HG02885 (cell line): ENCODE measurements at regions not wholly inside any gene's neighbourhood (a gene's known extent, or its start where the extent isn't known, plus 50 kb on each side); places are given as distances from the start of the nearest gene placed in this dataset.

Experiments used
- ATAC-seq: cut with Tn5 transposase; IDR thresholded peaks from one replicate; pipeline ENCODE4 v1.9.1; 2021; ENCODE audit warnings: mild to moderate bottlenecking; ENCODE audit not compliant: unreplicated experiment, poor library complexity

- ATAC-seq: peak; percentile 69
These were observed 83.8 kb upstream of the GPR26 start for GRCh38 chr10:123582084-123582989.

- ATAC-seq: no peak
These were observed 82.3 kb upstream of the GPR26 start for GRCh38 chr10:123583639-123584418.

- ATAC-seq: no peak
These were observed 81.8 kb upstream of the GPR26 start for GRCh38 chr10:123584419-123584775.

GRCh38 chr10:123585477-123586445 is 80.4 kb upstream of the GPR26 start:
- ATAC-seq: no peak

- no peak for ATAC-seq
These were observed 79.0 kb upstream of the GPR26 start for GRCh38 chr10:123587110-123587509.

DNA sequence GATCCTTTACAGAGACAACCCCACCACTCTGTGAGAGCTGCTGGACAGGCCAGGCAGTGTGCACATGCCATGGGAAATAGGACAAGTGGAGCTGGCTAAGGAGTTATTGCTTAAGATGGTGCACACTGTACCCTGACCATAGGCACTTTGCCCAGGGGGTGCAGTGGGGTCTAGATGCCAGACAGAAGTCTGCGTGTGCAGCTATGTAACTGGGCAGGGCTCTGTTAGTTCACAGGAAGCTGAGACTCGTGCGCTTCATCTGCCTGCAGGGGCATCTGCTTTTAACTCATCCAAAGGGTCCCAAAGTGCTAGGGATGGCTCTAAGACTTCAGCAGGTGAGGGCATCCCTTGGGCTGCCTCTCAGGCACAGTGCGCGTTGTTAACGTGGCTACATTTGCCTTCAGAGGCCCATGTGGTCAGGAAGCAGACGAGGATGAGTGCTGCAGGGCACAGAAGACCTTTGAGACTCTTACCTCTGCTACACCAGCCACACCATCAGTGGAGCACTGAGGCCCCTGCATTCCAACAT is 77.7 kb upstream of the GPR26 start:
- no peak for ATAC-seq

DNA sequence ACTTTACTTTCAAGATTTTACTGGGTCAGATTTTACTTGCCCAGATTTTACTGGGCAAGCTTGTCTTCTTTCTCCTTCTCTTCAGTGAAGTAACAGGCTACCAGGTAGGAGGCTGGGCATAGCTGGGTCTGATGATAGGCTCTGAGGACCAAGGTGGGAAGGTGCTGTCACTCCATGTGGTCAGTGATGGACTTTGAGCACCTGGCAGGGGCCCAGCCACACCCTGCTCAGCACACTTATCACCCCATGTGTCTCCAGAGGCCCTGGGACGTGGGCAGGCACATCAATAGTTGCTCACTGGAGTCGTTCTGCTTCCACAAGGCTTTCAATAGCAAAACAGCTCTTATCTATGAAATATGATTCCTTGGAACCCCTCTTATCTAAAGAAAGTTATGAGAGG is 70.5 kb upstream of the GPR26 start:
- no peak for ATAC-seq

DNA sequence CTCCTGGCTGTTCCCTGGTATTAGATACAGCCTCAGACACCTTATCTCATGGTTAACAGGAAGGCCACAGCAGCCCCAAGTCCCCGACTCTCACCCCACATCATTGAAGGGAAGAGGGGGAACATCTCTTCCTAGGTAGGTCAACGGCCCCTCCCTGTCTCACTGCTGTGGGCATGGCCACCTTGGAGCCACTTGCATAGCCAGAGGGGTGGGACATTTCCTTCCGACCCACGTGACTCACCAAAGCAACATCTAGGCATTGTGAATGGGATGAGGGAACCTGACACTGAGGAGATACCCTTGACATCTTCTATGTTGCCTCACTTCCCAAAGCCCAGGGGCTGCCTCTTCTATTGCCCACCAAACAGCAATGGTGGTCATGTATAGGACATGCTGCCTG is 68.5 kb upstream of the GPR26 start:
- ATAC-seq: no peak

DNA sequence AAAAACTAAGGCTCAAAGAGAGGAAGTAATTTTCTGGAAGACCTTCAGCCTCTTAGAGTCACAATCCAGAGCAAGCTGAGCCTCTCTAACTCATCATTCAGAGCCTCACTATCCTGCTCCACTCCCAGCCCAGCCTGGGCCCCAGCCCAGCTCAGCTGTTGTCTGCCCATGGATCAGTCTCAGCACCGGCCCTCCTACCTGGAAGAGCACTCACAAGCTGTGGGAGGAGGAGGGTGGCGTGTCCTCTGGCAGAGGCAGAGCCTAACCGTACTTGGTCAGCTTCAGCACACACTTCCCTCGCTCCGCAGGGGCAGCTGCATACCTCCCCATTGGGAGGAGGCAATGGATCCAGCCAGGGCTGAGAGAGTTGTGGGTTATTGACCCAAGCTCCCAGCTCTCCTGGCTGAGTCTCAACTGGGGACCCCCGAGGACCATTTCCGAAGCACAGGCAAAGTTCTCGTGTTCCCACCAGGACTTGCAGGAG is 66.7 kb upstream of the GPR26 start:
- ATAC-seq: no peak

DNA sequence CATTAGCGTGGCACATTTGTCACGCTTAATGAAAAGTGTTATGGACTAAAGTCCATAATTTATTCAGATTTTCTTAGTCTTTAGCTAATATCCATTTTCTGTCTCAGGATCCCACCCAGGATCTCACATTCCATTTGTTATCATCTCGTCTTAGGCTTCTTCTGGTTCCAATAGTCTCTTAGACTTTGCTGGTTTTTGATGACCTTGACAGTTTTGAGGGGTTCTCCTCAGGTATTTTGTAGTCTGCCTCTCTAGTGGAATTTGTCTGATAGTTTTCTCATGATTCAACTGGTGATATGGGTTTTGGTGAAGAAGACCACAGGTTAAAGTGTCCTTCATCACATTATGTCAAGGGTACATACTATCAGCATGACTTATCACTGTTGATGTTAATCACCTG is 66.0 kb upstream of the GPR26 start:
- no peak for ATAC-seq

DNA sequence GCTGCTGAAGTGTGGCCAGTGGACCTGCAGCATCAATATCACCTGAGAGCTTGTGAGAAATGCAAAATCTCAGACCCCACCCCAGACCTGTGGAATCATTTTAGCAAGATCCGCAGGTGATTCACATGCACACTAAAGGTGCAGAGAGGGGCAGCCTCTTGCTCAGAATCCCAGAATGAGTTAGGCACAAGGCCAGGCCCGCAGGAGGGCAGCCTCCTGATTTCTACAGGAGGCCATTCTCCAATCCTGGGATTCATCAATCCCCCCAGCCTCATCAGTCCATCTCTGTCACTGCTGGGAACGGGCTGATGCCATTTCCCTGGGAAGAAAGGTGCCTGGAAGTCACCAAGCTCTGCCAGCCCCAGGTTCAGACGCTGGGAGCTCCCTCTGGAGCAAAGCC is 63.0 kb upstream of the GPR26 start:
- no peak for ATAC-seq

- ATAC-seq: no peak
These were observed 61.6 kb upstream of the GPR26 start for GRCh38 chr10:123604506-123604905.

DNA sequence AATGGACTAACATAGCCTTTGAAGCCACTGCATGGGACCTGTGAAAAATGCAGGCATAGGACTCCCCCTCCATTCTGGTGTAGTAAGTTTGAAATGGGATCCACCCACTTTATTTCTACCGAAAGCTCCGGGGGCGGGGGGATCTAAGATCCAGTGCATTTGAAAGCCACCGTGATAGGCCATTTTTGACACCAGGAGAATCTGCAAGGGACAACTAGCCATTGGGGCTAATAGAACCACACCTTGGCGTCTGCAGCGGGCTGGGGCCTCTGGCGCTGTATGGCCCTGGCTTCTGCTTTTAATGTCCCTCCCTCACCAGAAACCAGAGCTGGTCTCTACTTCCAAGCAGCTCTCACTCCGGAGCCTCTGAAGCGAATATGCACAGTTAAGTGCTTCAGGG is 60.1 kb upstream of the GPR26 start:
- ATAC-seq: no peak

- ATAC-seq: no peak
These were observed 59.2 kb upstream of the GPR26 start for GRCh38 chr10:123606955-123607354.

GRCh38 chr10:123607386-123607785 is 58.8 kb upstream of the GPR26 start:
- no peak for ATAC-seq

GRCh38 chr10:123608047-123608446 is 58.1 kb upstream of the GPR26 start:
- no peak for ATAC-seq

GRCh38 chr10:123611243-123611642 is 54.9 kb upstream of the GPR26 start:
- no peak for ATAC-seq

GRCh38 chr10:123611876-123612275 is 54.3 kb upstream of the GPR26 start:
- ATAC-seq: no peak

DNA sequence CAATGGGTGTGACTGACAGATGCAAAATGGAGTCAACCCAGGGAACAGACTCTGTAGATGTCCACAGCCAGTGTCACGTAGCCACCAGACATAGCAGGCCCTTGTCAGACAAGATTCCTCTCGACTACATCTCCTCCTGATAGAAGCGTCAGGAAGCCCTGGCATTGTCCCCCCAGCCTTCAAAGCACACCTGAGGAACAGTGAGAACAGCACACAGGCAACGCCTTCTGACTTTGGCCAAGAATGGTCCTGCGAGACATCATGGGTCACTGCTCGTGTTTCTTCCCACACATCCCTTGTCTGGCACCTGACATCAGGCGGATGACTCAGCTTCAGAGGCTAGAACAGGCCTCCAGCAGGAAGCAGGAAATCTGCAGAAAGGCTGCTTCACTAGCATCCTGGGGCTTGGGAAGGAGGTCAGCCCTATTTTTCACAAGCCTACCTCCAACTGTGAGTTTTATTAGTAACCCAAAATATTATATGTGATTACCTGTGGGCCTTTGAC is 52.8 kb upstream of the GPR26 start:
- ATAC-seq: no peak

DNA sequence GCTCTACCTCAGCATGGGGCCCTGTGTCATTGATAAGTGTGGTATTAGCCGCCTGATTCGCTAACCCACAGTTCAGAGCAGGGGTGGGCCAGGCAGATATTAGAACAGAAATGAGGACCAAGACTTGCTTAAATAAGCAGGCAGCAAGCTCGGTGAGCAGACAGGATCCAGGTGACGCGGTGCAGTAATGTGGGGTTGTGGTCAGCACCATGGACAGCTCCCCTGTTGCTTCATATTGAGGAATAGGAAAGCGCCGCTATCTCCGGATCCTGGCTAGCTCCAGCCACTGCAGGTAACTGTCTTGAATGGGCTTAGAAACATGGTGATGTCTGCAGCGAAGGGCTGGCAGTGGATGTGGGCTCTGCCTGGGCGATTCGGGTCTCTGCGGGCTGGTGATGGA is 51.3 kb upstream of the GPR26 start:
- no peak for ATAC-seq
